Panc1 (cell line): ENCODE measurements at regions not wholly inside any gene's neighbourhood (a gene's known extent, or its start where the extent isn't known, plus 50 kb on each side); places are given as distances from the start of the nearest gene placed in this dataset.

Experiments used
- ATAC-seq: fragments of 200-7000 bp; cut with Tn5 transposase; 2 replicates; pipeline ENCODE4 v1.9.1; 2020; ENCODE audit warnings: mild to moderate bottlenecking, moderate library complexity
- BruUV-seq: library from RNA; stranded (reverse); fragments of 400-500 nt; replicated peaks from 2 replicates; lab custom pipeline; 2021; lab: Mats Ljungman, UMichigan
- CTCF ChIA-PET: fragments of 300-600 bp; sonication (Branson Sonifier 250); formaldehyde crosslinking; loops from one replicate; lab custom pipeline; 2022; ENCODE audit warnings: antibody characterized with exemption; lab: Charles Lee
- POLR2A ChIA-PET: fragments of 300-600 bp; sonication (Branson Sonifier 250); formaldehyde crosslinking; loops from one replicate; lab custom pipeline; 2022; ENCODE audit warnings: antibody characterized with exemption; lab: Charles Lee
- DNase-seq: peaks from one replicate; pipeline ENCODE4 v3.0.0-alpha.2; 2010; ENCODE audit warnings: low read depth, low spot score
- H3K27ac ChIP-seq: 2 replicates; pipeline ENCODE4 v1.5.1; 2011; ENCODE audit warnings: mild to moderate bottlenecking, low read length, inconsistent platforms
- H3K27me3 ChIP-seq: fragments of 200-500 bp; sonication (Bioruptor generic); 2 replicates; pipeline ENCODE4 v1.6.0; 2014; ENCODE audit warnings: low read length, inconsistent platforms; ENCODE audit not compliant: control insufficient read depth, insufficient read depth
- H3K36me3 ChIP-seq: fragments of 200-500 bp; sonication (Bioruptor generic); 2 replicates; pipeline ENCODE4 v1.5.1; 2014; ENCODE audit warnings: inconsistent platforms, mild to moderate bottlenecking, low read length, moderate library complexity; ENCODE audit not compliant: control insufficient read depth, insufficient read depth
- H3K4me1 ChIP-seq: 2 replicates; pipeline ENCODE4 v1.5.1; 2011; ENCODE audit warnings: inconsistent platforms, mild to moderate bottlenecking, low read length, moderate library complexity; ENCODE audit not compliant: control insufficient read depth, insufficient read depth
- H3K4me3 ChIP-seq, 2 experiments: 2 replicates each; pipeline ENCODE4 v1.5.1; 2011 to 2012; ENCODE audit warnings: low read depth in 2 of 2, low read length in 2 of 2, mild to moderate bottlenecking in 2 of 2, inconsistent platforms in 1 of 2, moderate library complexity in 1 of 2
- H3K9me3 ChIP-seq: fragments of 200-500 bp; sonication (Bioruptor generic); 2 replicates; pipeline ENCODE4 v1.5.1; 2014; ENCODE audit warnings: low read depth, mild to moderate bottlenecking, inconsistent platforms, low read length, moderate library complexity; ENCODE audit not compliant: control insufficient read depth, insufficient read depth
- POLR2AphosphoS5 ChIP-seq: IDR thresholded peaks from 2 replicates; pipeline ENCODE4 v1.6.1; 2012; ENCODE audit warnings: mild to moderate bottlenecking, low read depth, low read length, moderate library complexity
- REST ChIP-seq, 2 experiments: IDR thresholded peaks; 2 replicates each; pipeline ENCODE4 v1.6.1; 2011 to 2012; ENCODE audit warnings: low read depth in 2 of 2, control low read depth in 1 of 2, low read length in 1 of 2, mild to moderate bottlenecking in 1 of 2, moderate library complexity in 1 of 2; ENCODE audit not compliant: insufficient read depth in 1 of 2
- SIN3A ChIP-seq: IDR thresholded peaks from 2 replicates; pipeline ENCODE4 v1.6.1; 2012; ENCODE audit warnings: low read depth, mild to moderate bottlenecking, low read length, moderate library complexity, borderline replicate concordance; ENCODE audit not compliant: insufficient read depth
- TCF7L2 ChIP-seq: IDR thresholded peaks from 2 replicates; pipeline ENCODE4 v1.6.1; 2011; ENCODE audit warnings: mild to moderate bottlenecking, low read depth, low read length, inconsistent platforms
- in situ Hi-C: cut with HindIII; loops from 2 replicates; pipeline ENCODE4 v1.10.0; 2016; ENCODE audit warnings: low sequenced_read_pairs, low pct_unique_long_range_greater_than_20kb
- intact Hi-C: fragments of 100-400 bp; cut with micrococcal nuclease; formaldehyde crosslinking; loops from one replicate; pipeline ENCODE4 v1.10.0; 2022; ENCODE audit not compliant: unreplicated experiment
- TF ChIP-seq, protein P1 (sequence below): fragments of 450-650 bp; IDR thresholded peaks from 2 replicates; pipeline ENCODE4 v1.5.1; 2017; ENCODE audit warnings: mild to moderate bottlenecking

DNA sequence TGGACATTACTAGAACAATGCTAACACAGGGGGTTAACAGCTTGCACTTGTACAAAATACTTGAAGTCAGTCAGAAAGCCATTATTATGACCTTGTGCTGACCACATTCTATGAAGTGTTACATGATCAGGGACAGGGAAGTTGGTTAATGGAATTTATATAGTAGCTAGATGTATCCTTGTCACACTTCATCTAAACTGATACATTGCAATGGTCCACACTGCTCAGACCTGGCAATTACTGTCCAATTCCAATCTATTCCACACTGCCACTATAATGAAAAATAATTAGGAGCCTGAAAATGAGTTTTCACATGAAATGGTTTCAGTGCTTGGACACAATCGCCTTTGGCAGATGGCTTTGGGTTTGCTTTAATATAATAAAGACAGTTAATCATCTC is 850.8 kb downstream of the EPHA7 start:
- CTCF ChIA-PET, result no interaction called here
- Histone ChIP-seq H3K27me3 (no peaks in the 10 kb centered on the region), H3K9me3 (no peaks in the 10 kb centered on the region), H3K27ac (no peak overlapping the region), H3K4me3 (no peak overlapping the region), H3K36me3 (no peaks in the 10 kb centered on the region), H3K4me1 (no peaks in the 10 kb centered on the region)
- no peak for TF ChIP-seq SIN3A
- no peak for TF ChIP-seq REST (IDR thresholded peaks at IDR 0.05; ENCODE audit: insufficient read depth in 1 of 2, low read depth in 2 of 2, low read length in 1 of 2)
- TF ChIP-seq TCF7L2, result no peak
- no peak for TF ChIP-seq POLR2AphosphoS5
- TF ChIP-seq, protein P1, sequence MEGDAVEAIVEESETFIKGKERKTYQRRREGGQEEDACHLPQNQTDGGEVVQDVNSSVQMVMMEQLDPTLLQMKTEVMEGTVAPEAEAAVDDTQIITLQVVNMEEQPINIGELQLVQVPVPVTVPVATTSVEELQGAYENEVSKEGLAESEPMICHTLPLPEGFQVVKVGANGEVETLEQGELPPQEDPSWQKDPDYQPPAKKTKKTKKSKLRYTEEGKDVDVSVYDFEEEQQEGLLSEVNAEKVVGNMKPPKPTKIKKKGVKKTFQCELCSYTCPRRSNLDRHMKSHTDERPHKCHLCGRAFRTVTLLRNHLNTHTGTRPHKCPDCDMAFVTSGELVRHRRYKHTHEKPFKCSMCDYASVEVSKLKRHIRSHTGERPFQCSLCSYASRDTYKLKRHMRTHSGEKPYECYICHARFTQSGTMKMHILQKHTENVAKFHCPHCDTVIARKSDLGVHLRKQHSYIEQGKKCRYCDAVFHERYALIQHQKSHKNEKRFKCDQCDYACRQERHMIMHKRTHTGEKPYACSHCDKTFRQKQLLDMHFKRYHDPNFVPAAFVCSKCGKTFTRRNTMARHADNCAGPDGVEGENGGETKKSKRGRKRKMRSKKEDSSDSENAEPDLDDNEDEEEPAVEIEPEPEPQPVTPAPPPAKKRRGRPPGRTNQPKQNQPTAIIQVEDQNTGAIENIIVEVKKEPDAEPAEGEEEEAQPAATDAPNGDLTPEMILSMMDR, result no peak
- intact Hi-C loops (no loop called here), in situ Hi-C loops (no loop called here)
- DNase-seq, result no peak
- no peak for ATAC-seq
- BruUV-seq, result no TSS peak
- POLR2A ChIA-PET, result no interaction called here

- TF ChIP-seq, protein P1, result no peak
- TF ChIP-seq POLR2AphosphoS5 (no peak), TCF7L2 (no peak), REST (IDR thresholded peaks at IDR 0.05; ENCODE audit: insufficient read depth in 1 of 2, low read depth in 2 of 2, low read length in 1 of 2) (no peak), SIN3A (no peak)
- H3K27ac ChIP-seq, result no peak overlapping the region
- H3K4me3 ChIP-seq, result no peak overlapping the region
- CTCF ChIA-PET, result no interaction called here
- intact Hi-C loops (no loop called here), in situ Hi-C loops (no loop called here)
- H3K27me3 ChIP-seq, result no peaks in the 10 kb centered on the region
- BruUV-seq, result no TSS peak
- H3K4me1 ChIP-seq, result no peaks in the 10 kb centered on the region
- no peak for DNase-seq
- no peaks in the 10 kb centered on the region for H3K9me3 ChIP-seq
- POLR2A ChIA-PET, result no interaction called here
- no peaks in the 10 kb centered on the region for H3K36me3 ChIP-seq
- no peak for ATAC-seq
Observed at GRCh38 chr6:92566632-92567031, 852.7 kb downstream of the EPHA7 start.
